DND-41 (cell line): ENCODE measurements at regions not wholly inside any gene's neighbourhood (a gene's known extent, or its start where the extent isn't known, plus 50 kb on each side); places are given as distances from the start of the nearest gene placed in this dataset.

Experiments used
- CTCF ChIP-seq: IDR thresholded peaks from 2 replicates; pipeline ENCODE4 v1.5.1; 2012; ENCODE audit warnings: borderline replicate concordance, low read length, moderate library complexity, mild to moderate bottlenecking; ENCODE audit not compliant: poor library complexity, severe bottlenecking; ENCODE audit errors: extremely low read depth
- EZH2 ChIP-seq: IDR thresholded peaks from 3 replicates; pipeline ENCODE4 v1.6.1; 2012; ENCODE audit warnings: borderline replicate concordance, low read depth, mild to moderate bottlenecking, moderate library complexity, low read length, inconsistent platforms; ENCODE audit not compliant: severe bottlenecking

GRCh38 chr3:164890061-164890460 lies 188.2 kb downstream of the SI start:
- TF ChIP-seq CTCF (no peak), EZH2 (no peak)
